Stimulated activated CD8-positive, alpha-beta memory T cell treated with anti-CD3 and anti-CD28 coated beads, Interleukin-4, amount 100 ng/mL, for 1 hour (primary cell): ENCODE measurements at regions not wholly inside any gene's neighbourhood (a gene's known extent, or its start where the extent isn't known, plus 50 kb on each side); places are given as distances from the start of the nearest gene placed in this dataset.
"Not testable (repeated sequence)": the region's sequence is repeated elsewhere in the genome, so short reads cannot be mapped to it uniquely, and the experiment has no call there.

Experiments used
- DNase-seq, 2 donors: peaks; one replicate each; pipeline ENCODE4 v3.0.0-alpha.2; 2020; ENCODE audit warnings: low read depth in 2 of 2, low spot score in 1 of 2

- DNase-seq = no peak
Observed at GRCh38 chr3:101913168-101913567, 63.9 kb downstream of the NFKBIZ start.

GRCh38 chr3:101917761-101918160 is 68.4 kb downstream of the NFKBIZ start:
- DNase-seq = not testable (repeated sequence)

- not testable (repeated sequence) for DNase-seq
Observed at GRCh38 chr3:101922151-101922725, 72.9 kb downstream of the NFKBIZ start.

- DNase-seq = not testable (repeated sequence)
Observed at GRCh38 chr3:101924621-101925020, 75.3 kb downstream of the NFKBIZ start.

DNA sequence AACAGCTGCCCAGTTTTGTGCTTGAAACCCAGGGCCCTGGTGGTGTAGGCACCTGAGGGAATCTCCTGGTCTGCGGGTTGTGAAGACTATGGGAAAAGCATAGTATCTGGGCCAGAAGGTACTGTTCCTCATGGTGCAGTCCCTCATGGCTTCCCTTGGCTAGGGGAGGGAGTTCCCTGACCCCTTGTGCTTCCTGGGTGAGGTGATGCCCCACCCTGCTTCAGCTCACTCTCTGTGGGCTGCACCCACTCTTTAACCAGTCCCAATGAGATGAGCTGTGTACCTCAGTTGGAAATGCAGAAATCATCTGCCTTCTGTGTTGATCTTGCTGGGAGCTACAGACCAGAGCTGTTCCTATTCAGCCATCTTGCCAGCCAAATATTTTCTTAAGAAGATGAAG is 75.8 kb downstream of the NFKBIZ start:
- DNase-seq = not testable (repeated sequence)

GRCh38 chr3:101925564-101925963 is 76.2 kb downstream of the NFKBIZ start:
- no peak for DNase-seq

DNA sequence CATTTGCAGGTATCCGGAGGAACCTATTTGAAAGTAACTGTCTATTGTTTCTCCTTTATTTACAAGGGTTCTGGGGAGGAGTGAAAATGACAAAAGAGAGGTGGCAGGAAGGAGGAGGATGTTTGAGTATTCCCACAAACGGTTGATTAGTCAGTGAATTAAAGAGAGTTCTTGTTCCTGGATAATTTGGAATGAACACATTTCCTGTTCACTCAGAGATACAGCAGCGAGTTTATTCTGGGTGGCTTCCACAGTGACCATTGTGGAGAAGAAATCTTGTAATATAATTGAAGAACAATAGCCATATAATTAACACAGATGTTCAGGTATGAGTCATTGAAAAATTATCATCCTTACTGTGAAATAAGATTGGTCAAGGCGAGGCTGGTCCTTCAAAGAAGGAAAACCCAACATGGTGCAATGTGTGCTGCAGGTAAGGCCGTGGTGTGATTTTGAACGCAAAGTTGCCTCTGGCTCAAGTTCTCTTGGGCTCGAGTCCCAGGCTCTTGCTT is 77.3 kb downstream of the NFKBIZ start:
- no peak for DNase-seq

DNA sequence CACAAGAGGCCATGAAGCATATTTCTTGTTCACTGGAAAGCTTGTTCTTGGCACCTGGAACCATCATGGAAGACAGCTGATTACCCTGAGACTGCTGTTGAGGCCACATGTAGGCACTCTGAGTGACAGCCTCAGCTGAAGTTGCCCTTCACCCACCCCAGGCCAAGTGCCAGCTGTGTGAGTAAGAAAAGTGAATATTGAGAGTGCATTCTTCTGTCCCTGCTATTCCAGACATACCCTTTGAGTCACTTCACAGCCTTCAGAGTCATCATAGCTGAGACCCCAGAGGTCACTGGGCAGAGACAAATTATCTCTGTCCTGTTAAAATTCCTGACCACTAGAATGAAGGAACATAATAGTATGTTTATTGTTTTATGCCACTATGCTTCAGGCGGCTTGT is 79.6 kb downstream of the NFKBIZ start:
- DNase-seq = no peak

- no peak for DNase-seq
Observed at GRCh38 chr3:101931081-101931480, 81.8 kb downstream of the NFKBIZ start.

- DNase-seq = no peak
Observed at GRCh38 chr3:101932326-101933068, 83.2 kb downstream of the NFKBIZ start.

DNA sequence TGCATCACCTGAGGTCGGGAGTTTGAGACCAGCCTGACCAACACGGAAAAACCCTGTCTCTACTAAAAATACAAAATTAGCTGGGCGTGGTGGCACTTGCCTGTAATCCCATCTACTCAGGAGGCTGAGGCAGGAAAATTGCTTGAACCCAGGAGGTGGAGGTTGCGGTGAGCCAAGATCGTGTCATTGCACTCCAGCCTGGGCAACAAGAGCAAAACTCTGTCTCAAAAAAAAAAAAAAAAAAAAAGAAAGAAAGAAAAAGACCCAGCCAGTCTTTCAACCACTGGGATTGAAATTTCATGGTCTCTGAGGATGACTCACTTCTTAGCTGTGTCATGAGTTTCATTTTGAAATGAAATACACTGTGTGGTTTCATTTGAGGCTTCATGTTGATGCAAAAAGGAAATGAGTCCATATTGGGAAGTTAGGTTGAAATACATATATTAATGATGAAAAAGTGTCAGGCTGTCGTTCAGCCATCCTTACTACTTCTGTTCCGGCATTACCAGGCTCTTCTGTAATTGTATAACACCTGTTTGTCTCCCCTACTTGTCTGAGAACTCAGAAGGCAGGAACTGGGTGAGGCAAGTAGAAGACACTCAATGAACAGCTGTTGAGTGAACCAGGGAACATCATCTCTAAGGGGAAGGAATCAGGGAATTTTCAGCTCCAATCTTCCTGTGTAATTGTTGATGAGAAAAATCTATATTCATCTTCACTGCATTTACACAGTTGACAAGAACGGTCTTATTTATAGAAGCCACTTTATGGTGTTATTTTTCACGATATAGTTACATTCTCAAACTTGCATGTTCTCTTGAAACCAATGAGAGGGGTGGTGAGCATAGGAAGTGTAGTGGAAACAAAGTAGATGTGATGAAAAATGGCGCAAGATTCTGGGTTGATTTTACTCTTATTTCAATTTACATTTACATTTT is 87.4 kb downstream of the NFKBIZ start:
- no peak for DNase-seq

DNA sequence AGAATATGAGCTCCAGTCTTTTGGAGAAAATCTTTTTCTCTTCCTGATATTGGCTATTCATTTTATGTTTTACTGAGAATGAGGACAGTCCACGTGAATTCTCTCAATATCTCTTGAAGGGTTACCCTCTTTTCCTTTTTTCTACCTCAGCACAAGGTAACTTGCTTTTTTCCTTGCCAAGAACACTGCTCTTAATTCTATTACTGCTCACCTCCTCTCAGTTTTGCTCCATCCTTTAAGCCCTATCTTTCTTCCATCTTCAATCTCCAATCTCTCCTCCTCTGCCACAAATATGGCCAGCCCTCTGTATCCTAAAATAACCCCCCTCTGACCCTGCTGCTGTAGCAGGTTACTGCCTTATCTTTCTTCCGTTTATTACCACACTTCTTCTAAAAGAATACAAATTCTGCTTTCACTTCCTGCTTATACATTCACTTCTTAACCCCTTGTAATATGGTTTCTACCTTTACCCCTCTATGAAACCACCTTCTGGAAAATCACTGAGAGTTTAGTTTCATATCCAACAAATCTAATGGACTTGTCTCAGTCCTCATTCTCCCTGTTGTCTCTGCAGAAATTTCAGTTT is 89.0 kb downstream of the NFKBIZ start:
- DNase-seq = no peak

GRCh38 chr3:101939361-101940049 is 90.2 kb downstream of the NFKBIZ start:
- no peak for DNase-seq

GRCh38 chr3:101940521-101941317 is 91.4 kb downstream of the NFKBIZ start:
- no peak for DNase-seq

- no peak for DNase-seq
Observed at GRCh38 chr3:101941318-101942040, 92.2 kb downstream of the NFKBIZ start.

DNA sequence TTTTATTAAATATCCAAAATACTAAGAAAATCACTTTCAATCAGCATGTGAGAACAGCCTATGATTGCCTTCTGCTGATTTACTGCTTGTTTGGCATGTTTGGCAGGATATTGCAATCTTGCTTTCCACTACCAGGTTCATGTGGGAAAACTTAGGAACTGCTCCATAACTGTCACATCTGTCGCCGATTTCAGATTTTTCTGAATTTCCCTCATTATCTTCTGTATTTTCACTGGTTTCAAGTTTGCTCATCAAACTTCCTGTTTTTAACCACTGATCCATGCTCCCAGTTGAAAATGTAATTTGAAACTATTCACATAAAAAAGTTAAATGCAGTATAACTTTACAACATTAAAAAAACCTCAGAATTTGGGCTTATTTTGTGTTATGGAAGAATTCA is 93.0 kb downstream of the NFKBIZ start:
- no peak for DNase-seq

DNA sequence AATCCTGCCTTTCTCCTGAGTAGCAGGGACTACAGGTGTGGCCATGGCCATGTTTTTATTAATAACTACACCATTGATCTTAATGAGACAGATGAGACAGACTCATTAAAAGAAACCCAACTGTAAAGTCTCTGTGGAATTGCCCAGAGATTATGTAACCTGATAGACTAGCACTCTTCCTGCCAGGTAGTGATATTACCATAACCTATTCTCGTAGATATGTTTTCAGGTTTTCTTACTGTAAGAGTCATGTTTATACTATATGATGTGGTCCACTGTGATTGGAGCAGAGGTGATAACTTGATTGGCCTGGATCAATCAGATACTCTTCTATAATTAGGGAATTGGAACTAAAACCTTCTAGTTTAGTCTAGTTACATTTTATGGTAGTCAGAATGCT is 93.7 kb downstream of the NFKBIZ start:
- no peak for DNase-seq

DNA sequence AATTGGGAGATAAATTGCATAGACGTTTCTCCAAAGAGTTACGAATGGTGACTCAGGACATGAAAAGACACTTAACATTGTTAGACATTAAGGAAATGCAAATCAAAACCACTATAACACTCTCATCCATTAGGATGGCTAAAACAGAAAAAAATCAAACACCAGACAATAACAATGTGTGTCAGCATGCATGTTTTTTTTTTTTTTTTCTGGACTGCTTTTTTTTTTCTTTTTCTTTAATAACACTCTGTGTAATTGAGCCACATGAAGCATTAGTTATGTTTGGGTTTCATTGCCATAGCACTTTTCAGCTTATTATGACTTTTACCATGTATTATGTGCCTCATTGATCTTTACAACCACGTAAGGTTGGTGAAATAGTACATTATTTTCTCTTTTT is 95.0 kb downstream of the NFKBIZ start:
- no peak for DNase-seq

DNA sequence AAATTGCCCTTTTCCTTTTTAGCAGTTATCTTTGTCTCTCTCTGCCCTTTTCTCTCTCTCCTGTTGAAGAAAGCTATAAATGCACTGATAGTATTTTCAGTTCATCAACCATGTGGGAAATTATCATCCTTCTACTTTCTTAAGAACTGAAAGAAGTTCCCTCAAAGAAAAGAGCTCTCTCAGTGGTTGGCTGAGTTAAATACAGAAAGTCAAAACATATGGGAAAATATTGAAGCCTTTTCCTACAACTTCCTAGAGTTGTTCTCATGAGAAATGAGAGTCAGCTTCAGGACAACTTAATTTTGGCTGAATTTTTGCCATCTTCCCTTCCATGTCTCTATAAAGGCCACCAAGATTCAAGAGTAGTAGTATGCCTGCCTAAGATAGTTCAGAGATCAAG is 96.7 kb downstream of the NFKBIZ start:
- no peak for DNase-seq
